Activated CD8-positive, alpha-beta memory T cell treated with anti-CD3 and anti-CD28 coated beads, Interleukin-2, amount 50 U/mL, for 1 hour (primary cell): ENCODE measurements at regions not wholly inside any gene's neighbourhood (a gene's known extent, or its start where the extent isn't known, plus 50 kb on each side); places are given as distances from the start of the nearest gene placed in this dataset.

Experiments used
- DNase-seq: peaks from one replicate; pipeline ENCODE4 v3.0.0-alpha.2; 2020; ENCODE audit errors: extremely low read depth

DNA sequence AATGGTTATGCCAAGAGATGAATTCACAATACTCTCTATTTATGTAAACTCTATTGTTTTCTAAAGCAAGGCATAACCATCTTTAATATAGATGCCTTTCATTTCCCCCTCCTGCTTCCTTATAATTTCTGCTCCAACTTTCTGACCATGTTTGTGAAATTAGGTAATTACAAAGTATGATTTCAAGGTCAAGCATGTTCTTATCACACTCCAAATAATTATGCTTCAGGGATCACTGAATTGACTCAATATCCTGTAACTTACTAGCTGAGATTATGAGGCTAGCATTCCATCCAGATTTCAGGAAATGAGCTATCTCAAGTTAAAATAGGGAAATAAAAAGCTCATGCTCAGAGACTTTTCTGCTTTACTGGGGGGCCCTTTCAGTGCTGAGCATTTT is 655.9 kb upstream of the IGFBP3 start:
- DNase-seq: no peak

DNA sequence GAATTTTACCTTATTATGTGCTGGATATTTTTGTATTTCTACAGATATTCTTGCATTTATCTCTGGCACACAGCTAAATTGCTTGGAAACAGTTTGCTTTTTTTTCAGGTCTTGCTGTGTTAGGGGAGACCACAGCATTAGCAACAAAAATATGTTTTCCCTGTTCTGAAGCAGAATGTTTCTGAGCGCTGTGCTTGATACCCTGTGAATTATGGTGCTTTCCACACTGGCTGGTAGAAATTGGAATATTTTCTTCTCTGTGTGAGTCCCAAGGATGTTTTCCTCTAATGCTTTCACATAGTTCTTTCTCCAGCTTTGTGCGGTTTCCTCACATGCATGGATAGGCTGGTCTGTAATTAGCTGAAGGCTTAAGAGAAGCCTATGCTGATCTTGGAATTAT is 651.6 kb upstream of the IGFBP3 start:
- DNase-seq: no peak

DNA sequence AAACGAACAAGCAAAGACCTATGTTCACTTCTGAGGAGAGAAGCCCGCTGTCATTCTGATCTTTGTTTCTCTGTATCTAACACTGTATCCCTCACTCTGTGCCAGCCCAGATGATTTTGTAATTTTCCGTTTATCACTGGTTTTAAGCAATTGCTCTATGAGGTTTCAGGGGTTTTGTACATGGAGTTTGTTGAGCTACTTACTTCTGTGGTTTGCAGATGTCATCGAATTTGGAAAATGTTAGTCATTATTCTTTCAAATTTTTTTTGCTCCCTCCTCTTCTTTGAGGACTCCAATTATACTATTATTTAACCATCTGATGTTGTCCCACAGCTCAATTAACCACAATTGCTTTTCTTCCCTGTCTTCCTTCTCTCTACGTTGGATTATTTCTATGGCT is 650.9 kb upstream of the IGFBP3 start:
- no peak for DNase-seq

DNA sequence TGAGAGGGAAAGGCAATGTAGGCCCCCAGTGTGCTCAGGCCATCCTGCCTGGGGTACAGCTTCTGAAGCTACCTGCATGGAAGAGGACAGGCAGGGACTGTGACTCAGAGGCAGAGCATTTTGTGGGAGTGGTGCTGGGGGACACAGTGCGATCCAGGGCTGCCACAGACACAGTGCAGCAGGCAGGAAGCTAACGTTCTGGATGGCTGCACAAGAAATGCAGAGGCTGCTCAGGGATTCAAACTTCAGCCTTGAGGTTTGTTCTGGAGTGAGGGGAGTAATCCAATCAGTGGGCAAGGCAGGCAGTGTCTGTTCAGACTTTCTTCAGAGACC is 648.0 kb upstream of the IGFBP3 start:
- DNase-seq: no peak

DNA sequence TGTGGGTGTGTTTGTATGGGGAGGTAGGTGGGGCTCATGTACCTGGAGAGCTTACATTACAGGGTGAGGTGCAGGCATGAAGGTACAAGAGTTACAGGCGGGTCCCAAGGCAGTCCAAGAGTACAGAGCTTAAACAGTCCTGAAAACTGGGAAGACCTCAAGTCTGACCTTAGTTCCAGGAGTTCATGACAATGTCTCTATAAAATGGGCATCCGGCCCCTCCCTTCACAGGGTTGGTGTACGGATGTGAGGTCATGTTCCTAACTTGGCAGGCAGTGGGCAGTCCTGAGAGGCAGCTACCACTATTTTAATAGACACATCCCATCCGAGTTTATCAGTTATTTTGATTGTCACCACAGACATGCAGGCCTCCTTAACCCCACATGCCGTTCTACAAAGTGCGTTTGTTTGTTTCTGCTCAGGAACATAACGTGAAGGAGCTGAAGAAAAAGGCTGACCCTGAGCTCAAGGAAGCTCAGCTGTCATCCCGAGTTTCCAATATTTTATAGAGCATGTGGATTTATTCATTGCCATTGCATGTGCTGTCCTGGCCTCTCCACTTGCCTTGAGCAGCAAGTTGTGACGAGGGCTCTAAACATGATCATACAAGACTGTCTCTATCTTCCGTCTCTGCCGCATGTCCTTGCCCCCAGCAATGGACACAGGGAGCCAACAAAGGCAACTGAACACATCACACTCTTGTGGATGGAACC is 647.5 kb upstream of the IGFBP3 start:
- no peak for DNase-seq

DNA sequence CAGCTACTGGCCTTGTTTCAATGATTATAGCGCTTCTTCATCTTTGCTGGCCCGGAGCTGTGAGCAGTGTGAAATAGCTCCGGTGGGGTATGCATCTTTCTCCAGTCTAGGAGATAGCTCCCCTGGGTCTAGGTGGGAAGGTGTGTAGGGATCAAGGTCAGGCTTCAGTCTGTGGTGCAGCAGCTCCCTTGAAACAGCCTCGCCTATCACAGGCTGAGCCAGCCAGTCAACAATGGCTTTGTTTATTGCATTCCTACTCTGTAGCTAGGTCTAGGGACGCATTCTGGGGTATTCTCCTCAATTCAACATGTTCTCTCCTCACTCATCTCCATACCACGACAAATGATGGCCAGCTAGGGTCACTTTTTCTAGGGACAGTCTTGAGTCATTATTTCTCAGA is 646.8 kb upstream of the IGFBP3 start:
- DNase-seq: no peak

DNA sequence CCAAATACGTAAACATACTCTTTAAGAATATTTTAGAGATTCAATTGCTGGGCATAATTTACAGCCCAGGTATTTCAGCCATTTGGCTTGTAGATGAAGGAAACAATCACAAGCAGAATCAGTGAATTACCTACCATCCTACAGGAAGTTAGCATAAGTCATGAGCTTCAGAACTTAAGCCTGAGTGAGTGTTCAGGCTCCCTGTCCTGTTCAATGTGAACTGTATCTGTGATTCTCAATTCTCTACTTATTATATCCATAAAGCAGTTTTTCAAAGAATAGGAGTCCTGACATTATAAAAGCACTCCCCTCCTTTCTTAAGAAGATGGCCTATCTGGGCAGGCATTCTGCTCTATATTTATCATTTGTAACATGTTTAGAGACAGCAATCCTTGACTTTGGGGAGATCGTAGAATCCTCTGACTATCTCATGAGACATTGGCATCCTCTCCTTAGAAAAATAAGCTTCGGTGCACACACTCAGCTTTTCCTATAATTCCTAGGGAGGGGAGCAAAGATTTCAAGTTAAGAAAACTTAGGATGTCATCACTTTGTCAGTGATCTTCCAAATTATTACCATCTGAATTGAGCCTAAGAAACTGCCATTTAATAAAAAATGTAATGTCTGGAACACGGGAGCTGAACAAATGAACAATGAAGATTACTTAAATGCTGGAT is 645.2 kb upstream of the IGFBP3 start:
- no peak for DNase-seq

DNA sequence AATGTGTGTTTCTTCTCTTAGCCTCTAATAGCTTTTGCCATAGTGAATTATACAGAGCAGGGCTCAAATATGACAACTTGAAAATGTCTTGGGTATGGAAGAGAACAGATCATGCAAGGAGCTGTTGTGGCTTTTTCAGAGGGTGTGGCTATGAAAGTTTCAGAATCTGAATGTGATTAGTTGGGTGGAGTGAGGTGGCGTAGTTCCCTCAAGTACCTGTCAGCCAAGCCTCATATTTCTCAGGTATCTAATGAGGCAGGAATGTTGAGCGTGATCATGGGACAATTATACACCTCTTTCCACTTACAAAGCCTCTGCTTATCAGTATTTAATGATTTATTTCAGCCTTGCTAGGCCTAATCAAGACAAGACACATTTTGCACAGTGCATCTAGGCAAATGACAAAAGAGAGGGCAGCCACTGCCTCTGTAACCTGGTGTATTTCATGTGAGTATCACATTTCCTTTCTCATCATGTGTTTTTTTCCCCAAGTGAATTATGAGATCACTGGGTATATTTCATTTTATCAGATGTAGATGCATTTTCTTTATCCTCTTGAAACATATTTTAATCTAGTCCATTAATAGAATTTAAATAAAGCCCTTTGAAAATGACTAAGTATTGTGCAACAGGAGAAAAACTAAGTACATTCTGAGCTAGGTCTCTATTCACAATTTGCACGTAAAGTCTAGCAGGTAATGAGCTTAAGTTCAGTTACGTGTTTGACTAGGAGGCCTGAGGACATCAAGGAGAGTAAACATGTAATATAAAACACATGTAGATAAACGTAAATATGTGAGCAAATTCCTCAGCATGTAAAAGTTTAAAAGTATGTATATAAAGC is 644.4 kb upstream of the IGFBP3 start:
- no peak for DNase-seq

DNA sequence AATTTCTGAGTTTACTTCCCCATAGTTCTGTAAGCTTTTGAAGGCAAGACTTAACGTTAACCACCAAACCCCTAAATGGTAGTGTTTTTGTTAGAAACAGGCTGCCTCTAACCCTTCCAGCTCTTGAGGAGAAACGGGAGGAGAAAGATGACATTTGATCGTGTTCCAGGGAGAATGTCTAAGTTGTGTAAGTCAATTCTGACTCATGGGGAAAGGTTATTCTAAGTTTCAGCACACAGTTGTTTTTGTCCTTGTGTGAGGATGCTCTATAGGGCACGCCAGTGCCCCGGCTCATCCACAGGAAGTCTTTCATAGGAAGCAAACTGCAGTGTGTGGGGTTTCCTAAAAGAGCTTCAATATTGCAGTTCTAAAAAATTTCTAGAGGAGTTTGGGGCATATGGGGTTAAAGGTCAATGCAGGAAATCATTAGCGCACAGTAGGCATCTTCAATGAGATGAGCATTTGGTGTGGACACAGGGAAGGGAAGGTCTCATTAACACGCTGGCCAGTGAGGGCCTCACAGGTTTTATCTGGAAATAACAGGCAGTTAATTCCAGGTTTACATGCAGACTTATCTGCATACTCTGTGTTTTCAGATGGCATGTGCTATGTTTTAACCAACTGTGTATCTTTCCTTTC is 638.2 kb upstream of the IGFBP3 start:
- no peak for DNase-seq

DNA sequence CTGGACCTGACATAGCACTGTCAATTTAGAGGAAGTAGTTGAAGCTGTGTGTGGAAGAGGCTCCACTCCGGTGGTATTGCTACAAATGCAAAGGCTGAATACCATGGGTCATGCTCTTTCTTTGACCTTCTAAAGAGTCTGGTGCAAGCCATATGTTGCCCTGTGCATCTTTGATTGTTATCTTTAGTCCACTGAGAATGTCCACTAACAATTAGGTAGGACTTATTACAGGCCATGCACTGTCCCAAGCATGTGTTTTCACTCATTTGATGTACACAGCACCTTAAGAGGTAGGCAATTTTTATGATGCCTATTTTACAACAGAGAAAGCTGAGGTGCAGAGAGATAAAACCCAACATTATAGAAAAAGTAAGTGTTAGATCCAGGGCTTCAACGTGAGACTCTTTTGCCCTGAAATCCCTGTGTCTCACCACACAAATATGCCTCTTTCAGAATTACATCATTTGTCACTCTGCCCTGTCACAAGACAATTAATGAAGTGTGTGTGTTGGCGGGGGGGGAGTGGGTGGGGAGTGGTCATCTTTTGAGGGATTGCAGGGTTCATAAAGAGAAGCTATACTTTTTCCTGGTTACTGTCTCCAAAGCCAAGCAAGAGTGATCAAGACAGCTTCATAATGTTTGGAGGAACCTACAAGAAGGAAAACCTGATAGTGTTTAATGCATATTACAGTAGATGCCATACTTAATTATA is 637.6 kb upstream of the IGFBP3 start:
- DNase-seq: no peak

DNA sequence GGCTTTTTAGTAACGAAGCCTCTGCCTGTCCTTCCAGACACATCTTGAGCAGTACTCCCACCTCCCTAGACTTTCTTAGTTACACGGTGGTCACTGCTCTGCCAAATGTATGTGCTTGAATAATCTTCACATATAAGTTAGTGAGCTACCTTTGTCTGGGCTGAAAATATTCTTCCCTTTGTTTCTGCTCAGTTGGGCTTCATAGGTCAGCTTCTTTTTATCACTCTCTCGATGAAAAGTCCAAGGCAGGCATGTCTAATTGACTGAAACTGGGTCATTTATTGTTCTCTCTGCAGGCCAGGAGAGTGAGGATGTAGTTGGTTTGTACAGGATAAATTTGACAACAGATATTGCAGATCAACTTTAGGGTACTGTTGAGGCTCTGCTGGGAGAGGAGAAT is 636.7 kb upstream of the IGFBP3 start:
- DNase-seq: no peak

DNA sequence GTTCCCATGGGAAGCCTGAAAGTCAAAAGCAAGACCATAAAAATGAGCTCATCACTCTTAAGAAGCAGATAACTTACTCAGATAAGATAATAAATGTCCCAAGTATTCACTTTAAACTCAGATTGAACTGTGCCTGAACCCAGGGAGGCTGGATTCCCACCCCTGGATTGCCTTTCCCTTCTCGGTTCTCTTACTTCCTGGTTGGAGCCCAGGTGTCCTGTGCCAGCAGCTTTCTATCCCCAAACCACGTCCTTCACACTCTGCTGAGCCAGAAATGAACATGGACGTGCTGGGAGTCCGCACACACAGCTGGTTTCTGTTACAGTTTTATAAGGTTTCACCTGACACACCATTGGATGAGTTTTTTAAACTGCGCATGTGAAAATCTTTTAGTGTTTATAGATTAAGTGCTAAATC is 636.2 kb upstream of the IGFBP3 start:
- no peak for DNase-seq

DNA sequence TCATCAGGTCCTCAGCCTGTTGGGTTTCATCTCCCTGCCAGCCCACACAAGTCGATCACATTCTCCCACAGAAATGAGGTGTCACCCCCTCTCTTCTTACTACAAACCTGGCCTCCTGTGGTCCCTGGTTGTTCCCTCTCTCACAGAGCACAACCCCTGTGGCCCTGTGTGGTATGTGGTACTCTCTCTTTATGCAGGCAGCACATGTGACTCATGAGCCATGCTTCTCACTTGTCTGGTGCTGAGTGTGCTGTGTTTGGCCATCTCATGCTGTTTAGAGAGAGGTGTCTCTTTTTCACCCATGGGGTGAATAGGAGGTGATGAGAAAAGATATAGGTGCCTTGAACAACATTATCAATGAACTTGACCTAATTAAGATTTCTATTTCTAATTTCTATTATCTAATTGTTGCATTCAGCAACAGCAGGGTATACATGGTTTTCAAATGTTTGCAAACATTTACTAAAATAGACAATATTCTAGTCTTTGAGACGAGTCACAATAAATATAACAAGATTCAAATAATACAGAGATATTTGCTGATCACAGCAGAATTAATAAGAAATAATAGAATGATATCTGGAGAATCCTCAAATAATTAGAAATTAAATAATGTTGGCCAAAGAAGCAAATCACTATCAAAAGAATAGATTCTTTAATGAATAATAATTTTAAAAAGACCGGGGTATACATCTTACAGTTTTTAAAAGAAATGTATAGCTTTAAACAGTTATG is 633.8 kb upstream of the IGFBP3 start:
- no peak for DNase-seq

DNA sequence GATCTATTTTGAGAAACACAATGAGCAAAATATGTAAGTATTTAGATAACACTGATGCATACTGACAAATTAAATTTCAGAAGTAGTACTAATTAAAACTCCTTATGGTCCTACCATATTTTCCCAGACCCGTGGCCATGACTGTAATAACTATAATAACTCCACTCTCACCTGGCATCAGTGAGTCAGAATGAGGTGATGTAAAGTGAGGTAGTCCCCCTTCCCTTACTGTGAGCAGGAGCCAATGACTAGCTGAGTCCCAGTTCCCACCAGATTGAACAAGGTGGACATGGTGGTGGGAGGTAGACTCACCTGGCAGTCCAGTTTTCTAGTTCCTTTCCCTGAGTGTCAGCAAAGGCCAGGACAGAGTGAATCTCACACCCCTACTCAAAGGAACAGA is 630.5 kb upstream of the IGFBP3 start:
- DNase-seq: no peak

DNA sequence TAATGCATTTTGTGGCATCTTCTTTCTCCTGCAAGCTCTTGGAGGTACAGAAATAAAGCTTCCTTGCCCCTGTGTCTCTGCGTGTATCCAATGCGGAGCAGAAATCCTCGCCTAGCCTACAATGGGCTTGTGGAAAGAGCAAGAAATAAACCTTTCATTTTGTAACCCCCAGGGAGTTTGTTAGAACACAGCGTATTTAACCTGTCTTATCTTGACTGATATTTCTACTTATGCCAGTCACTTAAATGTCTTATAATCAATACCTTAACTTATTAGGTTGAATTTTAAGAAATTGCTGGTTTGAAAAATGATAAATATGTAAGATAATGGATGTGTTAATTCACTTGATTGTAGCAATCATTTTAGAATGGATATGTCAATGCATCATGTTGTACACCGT is 629.8 kb upstream of the IGFBP3 start:
- no peak for DNase-seq

DNA sequence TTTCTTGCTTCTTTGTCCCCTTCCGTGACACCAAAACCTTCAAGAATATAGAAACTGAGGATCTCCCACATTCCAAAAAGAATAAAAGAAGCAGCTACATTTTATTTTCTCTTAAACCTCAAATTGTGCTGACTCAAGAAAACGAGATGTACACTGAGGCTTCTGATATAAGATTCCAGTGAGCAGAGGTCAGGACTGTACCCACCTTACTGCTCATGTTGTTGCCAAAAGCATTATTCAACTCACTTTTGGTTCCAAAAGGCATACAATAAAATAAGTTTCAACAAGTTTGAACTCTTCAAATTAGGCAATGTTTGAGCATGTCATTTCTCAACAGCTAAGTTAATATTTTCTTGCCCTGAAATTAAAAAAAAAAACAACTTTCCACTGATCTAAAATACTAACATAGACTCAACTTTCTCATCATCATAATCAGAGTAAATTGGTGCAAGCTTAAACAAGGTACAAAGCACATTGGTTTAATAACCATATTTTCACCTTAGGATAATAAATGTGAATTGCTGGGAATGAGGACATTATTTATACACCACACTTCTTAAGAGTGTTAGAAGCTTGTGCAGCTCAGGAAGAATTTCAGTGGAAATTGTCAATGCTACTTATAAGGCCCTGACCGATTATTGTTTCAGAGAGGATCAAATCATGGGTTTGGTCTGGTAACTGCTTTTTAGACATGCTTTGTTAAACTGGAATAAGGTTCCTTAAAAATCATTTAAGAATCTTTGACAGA is 629.0 kb upstream of the IGFBP3 start:
- DNase-seq: no peak

DNA sequence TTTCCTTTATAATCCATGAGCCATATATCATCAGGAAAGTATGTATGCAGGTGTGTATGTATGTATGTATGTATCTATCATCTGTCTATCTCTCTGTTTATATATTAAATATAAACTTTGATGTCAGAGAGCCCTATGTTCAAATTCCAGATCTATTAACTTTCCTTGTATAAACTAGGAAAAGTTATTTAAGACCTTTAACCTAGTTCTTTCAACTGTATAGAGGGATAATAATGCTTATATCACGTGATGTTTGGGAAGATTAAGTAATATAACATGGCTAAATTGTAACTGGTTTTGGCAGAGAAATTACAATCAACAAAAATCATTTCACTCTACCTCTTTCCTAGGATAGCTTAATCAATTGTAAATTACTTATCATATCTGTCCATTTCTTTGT is 628.3 kb upstream of the IGFBP3 start:
- no peak for DNase-seq

DNA sequence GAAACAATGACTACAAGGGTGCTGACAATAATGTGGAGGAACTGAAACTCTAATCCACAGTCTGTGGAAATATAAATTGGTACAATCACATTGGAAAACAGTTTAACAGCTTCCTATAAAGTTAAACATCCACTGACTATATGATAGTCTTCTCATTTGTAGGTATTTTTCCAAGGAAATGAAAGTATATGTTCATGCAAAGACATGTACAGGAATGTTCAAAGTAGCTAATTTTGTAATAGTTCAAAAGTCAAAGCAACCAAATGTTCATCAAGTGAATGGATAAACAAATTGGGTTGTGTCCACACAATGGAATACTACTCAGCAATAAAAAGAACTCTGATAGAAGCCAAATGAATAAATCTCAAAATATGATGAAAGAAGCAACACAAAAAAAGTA is 626.0 kb upstream of the IGFBP3 start:
- DNase-seq: no peak

DNA sequence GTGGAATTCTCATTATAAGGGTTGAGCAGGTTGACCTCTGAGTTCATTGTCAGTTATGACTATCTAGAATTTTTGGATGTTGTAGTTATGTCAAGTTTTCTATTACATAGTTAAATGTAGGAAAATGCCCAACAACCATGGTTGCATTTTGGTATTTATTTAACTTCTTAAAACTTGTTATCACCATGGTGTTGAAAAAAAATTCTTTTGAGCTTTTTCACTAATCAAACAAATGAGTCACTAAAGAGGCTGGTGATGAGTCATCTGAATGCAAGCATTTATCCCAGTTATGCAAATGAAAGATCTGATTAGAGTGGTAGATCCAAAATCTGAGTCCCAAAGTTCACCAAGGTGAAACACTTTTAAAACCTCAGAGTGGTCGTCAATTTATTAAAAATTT is 624.7 kb upstream of the IGFBP3 start:
- DNase-seq: no peak

DNA sequence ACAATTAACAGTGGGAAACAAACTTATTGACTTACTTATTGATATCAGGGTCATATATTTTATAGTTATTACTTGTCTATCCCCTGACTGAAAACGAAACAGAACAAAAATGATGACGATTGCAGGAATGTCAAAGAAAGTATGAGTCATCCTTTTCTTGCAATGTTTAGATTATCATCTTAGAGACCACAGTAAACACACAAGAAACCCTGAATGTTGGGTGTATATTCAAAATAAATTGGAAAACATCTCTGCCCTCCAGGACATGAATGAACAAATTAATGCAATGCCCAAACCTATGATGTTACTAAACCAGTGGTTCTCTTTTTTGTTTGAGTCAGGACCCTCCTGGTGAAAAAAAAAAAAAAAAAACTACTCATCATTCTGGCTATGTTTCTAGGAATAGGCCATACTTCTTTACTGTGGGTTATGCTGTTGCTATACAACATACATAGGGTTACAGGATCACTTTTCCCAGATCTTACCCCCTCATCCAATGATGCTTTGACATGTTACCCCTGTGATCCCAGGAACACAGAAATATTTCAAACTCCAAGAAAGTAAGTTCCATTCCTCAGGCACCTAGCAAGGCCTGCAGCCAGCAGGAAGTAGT is 623.4 kb upstream of the IGFBP3 start:
- no peak for DNase-seq
